ENCODE measurements at regions not wholly inside any gene's neighbourhood (a gene's known extent, or its start where the extent isn't known, plus 50 kb on each side); places are given as distances from the start of the nearest gene placed in this dataset.
"Not testable (repeated sequence)": the region's sequence is repeated elsewhere in the genome, so short reads cannot be mapped to it uniquely, and the experiment has no call there.

- no peak for DNase-seq (ENCODE audit: low read depth in 6 of 9, low spot score in 9 of 9)
- Histone ChIP-seq H3K4me3 (ENCODE audit: low read length in 2 of 2) (no peak overlapping the region), H3K9me3 (ENCODE audit: control insufficient read depth in 2 of 2, insufficient read depth in 1 of 2, low read length in 1 of 2) (no peaks in the 10 kb centered on the region), H3K27me3 (ENCODE audit: control insufficient read depth in 2 of 2, insufficient read depth in 1 of 2, low read length in 1 of 2) (no peaks in the 10 kb centered on the region), H3K27ac (ENCODE audit: low read depth in 1 of 2, low read length in 1 of 2) (no peak overlapping the region), H3K36me3 (ENCODE audit: control insufficient read depth in 2 of 2, insufficient read depth in 2 of 2, low read length in 1 of 2) (no peaks in the 10 kb centered on the region), H3K4me1 (ENCODE audit: control insufficient read depth in 2 of 2, insufficient read depth in 2 of 2, low read length in 2 of 2) (peaks cover 0 to 2% of the 10 kb centered on the region in 2 donors)
- 88% methylated on average over 5 of the region's 5 CpGs for WGBS
These were observed 64.1 kb upstream of the ATXN3L start for GRCh38 chrX:13383907-13384306.

- Histone ChIP-seq H3K27ac (ENCODE audit: low read depth in 1 of 2, low read length in 1 of 2) (no peak overlapping the region), H3K4me3 (ENCODE audit: low read length in 2 of 2) (no peak overlapping the region), H3K4me1 (ENCODE audit: control insufficient read depth in 2 of 2, insufficient read depth in 2 of 2, low read length in 2 of 2) (peaks cover 0 to 5% of the 10 kb centered on the region in 2 donors), H3K27me3 (ENCODE audit: control insufficient read depth in 2 of 2, insufficient read depth in 1 of 2, low read length in 1 of 2) (no peaks in the 10 kb centered on the region), H3K36me3 (ENCODE audit: control insufficient read depth in 2 of 2, insufficient read depth in 2 of 2, low read length in 1 of 2) (no peaks in the 10 kb centered on the region), H3K9me3 (ENCODE audit: control insufficient read depth in 2 of 2, insufficient read depth in 1 of 2, low read length in 1 of 2) (no peaks in the 10 kb centered on the region)
- DNase-seq (ENCODE audit: low read depth in 6 of 9, low spot score in 9 of 9): no peak
- WGBS: 93% methylated on average over 2 of the region's 2 CpGs
These were observed 61.7 kb upstream of the ATXN3L start for GRCh38 chrX:13381514-13381913.

GRCh38 chrX:13380211-13380610, 60.4 kb upstream of the ATXN3L start:
- Histone ChIP-seq H3K27ac (ENCODE audit: low read depth in 1 of 2, low read length in 1 of 2) (no peak overlapping the region), H3K27me3 (ENCODE audit: control insufficient read depth in 2 of 2, insufficient read depth in 1 of 2, low read length in 1 of 2) (no peaks in the 10 kb centered on the region), H3K4me1 (ENCODE audit: control insufficient read depth in 2 of 2, insufficient read depth in 2 of 2, low read length in 2 of 2) (peaks cover 0 to 3% of the 10 kb centered on the region in 2 donors), H3K4me3 (ENCODE audit: low read length in 2 of 2) (no peak overlapping the region), H3K9me3 (ENCODE audit: control insufficient read depth in 2 of 2, insufficient read depth in 1 of 2, low read length in 1 of 2) (no peaks in the 10 kb centered on the region), H3K36me3 (ENCODE audit: control insufficient read depth in 2 of 2, insufficient read depth in 2 of 2, low read length in 1 of 2) (no peaks in the 10 kb centered on the region)
- DNase-seq (ENCODE audit: low read depth in 6 of 9, low spot score in 9 of 9): no peak
- WGBS: 47% methylated on average over 2 of the region's 2 CpGs

GRCh38 chrX:13378562-13379518, 59.0 kb upstream of the ATXN3L start:
- H3K27me3 ChIP-seq (ENCODE audit: control insufficient read depth in 2 of 2, insufficient read depth in 1 of 2, low read length in 1 of 2); H3K27ac ChIP-seq (ENCODE audit: low read depth in 1 of 2, low read length in 1 of 2); H3K4me1 ChIP-seq (ENCODE audit: control insufficient read depth in 2 of 2, insufficient read depth in 2 of 2, low read length in 2 of 2); DNase-seq (ENCODE audit: low read depth in 6 of 9, low spot score in 9 of 9); H3K36me3 ChIP-seq (ENCODE audit: control insufficient read depth in 2 of 2, insufficient read depth in 2 of 2, low read length in 1 of 2); H3K9me3 ChIP-seq (ENCODE audit: control insufficient read depth in 2 of 2, insufficient read depth in 1 of 2, low read length in 1 of 2); H3K4me3 ChIP-seq (ENCODE audit: low read length in 2 of 2): not testable (repeated sequence)
- 94% methylated on average over 55 of the region's 60 CpGs for WGBS

- no peaks in the 10 kb centered on the region for H3K27me3 ChIP-seq (ENCODE audit: control insufficient read depth in 2 of 2, insufficient read depth in 1 of 2, low read length in 1 of 2)
- no peaks in the 10 kb centered on the region for H3K36me3 ChIP-seq (ENCODE audit: control insufficient read depth in 2 of 2, insufficient read depth in 2 of 2, low read length in 1 of 2)
- H3K27ac ChIP-seq (ENCODE audit: low read depth in 1 of 2, low read length in 1 of 2): no peak overlapping the region
- WGBS: 93% methylated on average over 7 of the region's 7 CpGs
- no peak for DNase-seq (ENCODE audit: low read depth in 6 of 9, low spot score in 9 of 9)
- peaks cover 0 to 3% of the 10 kb centered on the region in 2 donors for H3K4me1 ChIP-seq (ENCODE audit: control insufficient read depth in 2 of 2, insufficient read depth in 2 of 2, low read length in 2 of 2)
- H3K9me3 ChIP-seq (ENCODE audit: control insufficient read depth in 2 of 2, insufficient read depth in 1 of 2, low read length in 1 of 2): no peaks in the 10 kb centered on the region
- H3K4me3 ChIP-seq (ENCODE audit: low read length in 2 of 2): no peak overlapping the region
These were observed 57.7 kb upstream of the ATXN3L start for GRCh38 chrX:13377550-13377934.

- no peaks in the 10 kb centered on the region for H3K36me3 ChIP-seq (ENCODE audit: control insufficient read depth in 2 of 2, insufficient read depth in 2 of 2, low read length in 1 of 2)
- H3K4me1 ChIP-seq (ENCODE audit: control insufficient read depth in 2 of 2, insufficient read depth in 2 of 2, low read length in 2 of 2): peaks cover 0 to 3% of the 10 kb centered on the region in 2 donors
- H3K27ac ChIP-seq (ENCODE audit: low read depth in 1 of 2, low read length in 1 of 2): no peak overlapping the region
- 37% methylated on average over 9 of the region's 9 CpGs for WGBS
- H3K27me3 ChIP-seq (ENCODE audit: control insufficient read depth in 2 of 2, insufficient read depth in 1 of 2, low read length in 1 of 2): no peaks in the 10 kb centered on the region
- H3K9me3 ChIP-seq (ENCODE audit: control insufficient read depth in 2 of 2, insufficient read depth in 1 of 2, low read length in 1 of 2): no peaks in the 10 kb centered on the region
- H3K4me3 ChIP-seq (ENCODE audit: low read length in 2 of 2): no peak overlapping the region
- DNase-seq (ENCODE audit: low read depth in 6 of 9, low spot score in 9 of 9): peak in 1 of 9 donors; percentile 11
These were observed 57.1 kb upstream of the ATXN3L start for GRCh38 chrX:13376857-13377549.

- 92% methylated on average over 8 of the region's 8 CpGs for WGBS
- H3K4me1 ChIP-seq (ENCODE audit: control insufficient read depth in 2 of 2, insufficient read depth in 2 of 2, low read length in 2 of 2); DNase-seq (ENCODE audit: low read depth in 6 of 9, low spot score in 9 of 9); H3K9me3 ChIP-seq (ENCODE audit: control insufficient read depth in 2 of 2, insufficient read depth in 1 of 2, low read length in 1 of 2); H3K36me3 ChIP-seq (ENCODE audit: control insufficient read depth in 2 of 2, insufficient read depth in 2 of 2, low read length in 1 of 2); H3K4me3 ChIP-seq (ENCODE audit: low read length in 2 of 2); H3K27me3 ChIP-seq (ENCODE audit: control insufficient read depth in 2 of 2, insufficient read depth in 1 of 2, low read length in 1 of 2); H3K27ac ChIP-seq (ENCODE audit: low read depth in 1 of 2, low read length in 1 of 2): not testable (repeated sequence)
These were observed 55.7 kb upstream of the ATXN3L start for GRCh38 chrX:13375596-13375995.

GRCh38 chrX:13374364-13374763, 54.5 kb upstream of the ATXN3L start:
- 93% methylated on average over 2 of the region's 2 CpGs for WGBS
- Histone ChIP-seq H3K4me3 (ENCODE audit: low read length in 2 of 2) (no peak overlapping the region), H3K27me3 (ENCODE audit: control insufficient read depth in 2 of 2, insufficient read depth in 1 of 2, low read length in 1 of 2) (no peaks in the 10 kb centered on the region), H3K9me3 (ENCODE audit: control insufficient read depth in 2 of 2, insufficient read depth in 1 of 2, low read length in 1 of 2) (no peaks in the 10 kb centered on the region), H3K36me3 (ENCODE audit: control insufficient read depth in 2 of 2, insufficient read depth in 2 of 2, low read length in 1 of 2) (no peaks in the 10 kb centered on the region), H3K27ac (ENCODE audit: low read depth in 1 of 2, low read length in 1 of 2) (no peak overlapping the region), H3K4me1 (ENCODE audit: control insufficient read depth in 2 of 2, insufficient read depth in 2 of 2, low read length in 2 of 2) (peaks cover 0 to 3% of the 10 kb centered on the region in 2 donors)
- DNase-seq (ENCODE audit: low read depth in 6 of 9, low spot score in 9 of 9): no peak

- no peaks in the 10 kb centered on the region for H3K27me3 ChIP-seq (ENCODE audit: control insufficient read depth in 2 of 2, insufficient read depth in 1 of 2, low read length in 1 of 2)
- H3K9me3 ChIP-seq (ENCODE audit: control insufficient read depth in 2 of 2, insufficient read depth in 1 of 2, low read length in 1 of 2): no peaks in the 10 kb centered on the region
- 72% methylated on average over 7 of the region's 7 CpGs for WGBS
- no peak for DNase-seq (ENCODE audit: low read depth in 6 of 9, low spot score in 9 of 9)
- H3K4me3 ChIP-seq (ENCODE audit: low read length in 2 of 2): no peak overlapping the region
- H3K4me1 ChIP-seq (ENCODE audit: control insufficient read depth in 2 of 2, insufficient read depth in 2 of 2, low read length in 2 of 2): peaks cover 0 to 3% of the 10 kb centered on the region in 2 donors
- no peak overlapping the region for H3K27ac ChIP-seq (ENCODE audit: low read depth in 1 of 2, low read length in 1 of 2)
- no peaks in the 10 kb centered on the region for H3K36me3 ChIP-seq (ENCODE audit: control insufficient read depth in 2 of 2, insufficient read depth in 2 of 2, low read length in 1 of 2)
These were observed 53.8 kb upstream of the ATXN3L start for GRCh38 chrX:13373431-13374187.
